OCI-LY3 (cell line): ENCODE measurements at regions not wholly inside any gene's neighbourhood (a gene's known extent, or its start where the extent isn't known, plus 50 kb on each side); places are given as distances from the start of the nearest gene placed in this dataset.

Experiments used
- H2AFZ ChIP-seq: fragments of 200-600, 300-600 bp; shearing (Covaris generic); 2 replicates; pipeline ENCODE4 v1.6.0; 2014; ENCODE audit warnings: antibody characterized with exemption, low read depth, low read length
- H3K27ac ChIP-seq: fragments of 200-600, 300-600 bp; sonication (generic); 2 replicates; pipeline ENCODE4 v1.5.1; 2014; ENCODE audit warnings: mild to moderate bottlenecking, low read length, moderate library complexity, mixed read lengths
- H3K27me3 ChIP-seq: fragments of 200-600, 300-600 bp; sonication (generic); 2 replicates; pipeline ENCODE4 v1.6.1; 2014; ENCODE audit warnings: low read depth, low read length, mixed read lengths
- H3K36me3 ChIP-seq: fragments of 200-600, 300-600 bp; sonication (generic); replicated peaks from 2 replicates; pipeline ENCODE3; 2014; ENCODE audit warnings: low read depth, low read length, mixed read lengths
- H3K4me1 ChIP-seq: fragments of 300-600, 200-600 bp; sonication (generic); 2 replicates; pipeline ENCODE4 v1.6.1; 2014; ENCODE audit warnings: low read length, mixed read lengths
- H3K4me2 ChIP-seq: fragments of 200-600, 300-600 bp; sonication (generic); 2 replicates; pipeline ENCODE4 v1.6.1; 2014; ENCODE audit warnings: low read length, mixed read lengths
- H3K4me3 ChIP-seq: fragments of 300-600, 200-600 bp; sonication (generic); 2 replicates; pipeline ENCODE4 v1.5.1; 2014; ENCODE audit warnings: antibody characterized with exemption, mild to moderate bottlenecking, low read length, moderate library complexity
- H3K79me2 ChIP-seq: fragments of 300-600, 200-600 bp; shearing (Covaris generic); 2 replicates; pipeline ENCODE4 v1.6.1; 2014; ENCODE audit warnings: mild to moderate bottlenecking, low read length, mixed read lengths
- H3K9ac ChIP-seq: fragments of 300-600, 200-600 bp; shearing (Covaris generic); 2 replicates; pipeline ENCODE4 v1.6.0; 2014; ENCODE audit warnings: mild to moderate bottlenecking, low read length, moderate library complexity
- H3K9me3 ChIP-seq: fragments of 200-600, 300-600 bp; shearing (Covaris generic); 2 replicates; pipeline ENCODE4 v1.6.1; 2014; ENCODE audit warnings: low read length, mixed read lengths; ENCODE audit not compliant: insufficient read depth
- H4K20me1 ChIP-seq: fragments of 200-600, 300-600 bp; sonication (generic); 2 replicates; pipeline ENCODE4 v1.6.1; 2016; ENCODE audit warnings: low read length, mixed read lengths; ENCODE audit not compliant: insufficient read depth
- CTCF ChIP-seq: fragments of 200-600, 300-600 bp; sonication (generic); IDR thresholded peaks from 2 replicates; pipeline ENCODE4 v1.5.1; 2014; ENCODE audit warnings: antibody characterized with exemption, low read length, low read depth
- EZH2phosphoT487 ChIP-seq: fragments of 200-600 bp; shearing (Covaris generic); IDR thresholded peaks from 2 replicates; pipeline ENCODE4 v1.6.1; 2018; ENCODE audit warnings: antibody characterized with exemption, mixed run types, low read depth

DNA sequence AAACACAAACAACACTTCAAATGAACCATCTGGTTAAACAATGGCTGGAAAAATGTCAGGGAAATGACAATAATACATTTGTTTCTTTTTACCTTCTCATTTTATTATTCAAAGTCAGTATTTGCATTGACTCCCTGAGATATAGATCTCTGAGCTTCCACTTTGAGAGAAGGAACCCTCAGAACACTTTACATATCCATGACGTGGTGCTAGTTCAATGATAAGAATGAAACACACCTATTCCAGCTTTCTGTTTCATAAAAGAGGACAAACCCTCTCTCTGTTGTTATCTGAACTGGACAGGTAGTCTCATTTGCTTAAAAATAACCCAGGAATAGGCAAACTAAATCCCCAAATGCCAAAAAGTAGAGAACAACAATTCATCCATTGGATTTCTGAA lies 65.3 kb upstream of the CCSER1 start:
- Histone ChIP-seq H4K20me1 (no peaks in the 10 kb centered on the region), H3K36me3 (no peaks in the 10 kb centered on the region), H3K79me2 (no peaks in the 10 kb centered on the region), H3K27ac (no peak overlapping the region), H3K4me2 (no peak overlapping the region), H3K4me1 (no peaks in the 10 kb centered on the region), H3K27me3 (no peaks in the 10 kb centered on the region), H3K4me3 (no peak overlapping the region), H3K9me3 (no peaks in the 10 kb centered on the region), H2AFZ (no peak overlapping the region), H3K9ac (no peak overlapping the region)
- TF ChIP-seq CTCF, result no peak
- TF ChIP-seq EZH2phosphoT487, result no peak

DNA sequence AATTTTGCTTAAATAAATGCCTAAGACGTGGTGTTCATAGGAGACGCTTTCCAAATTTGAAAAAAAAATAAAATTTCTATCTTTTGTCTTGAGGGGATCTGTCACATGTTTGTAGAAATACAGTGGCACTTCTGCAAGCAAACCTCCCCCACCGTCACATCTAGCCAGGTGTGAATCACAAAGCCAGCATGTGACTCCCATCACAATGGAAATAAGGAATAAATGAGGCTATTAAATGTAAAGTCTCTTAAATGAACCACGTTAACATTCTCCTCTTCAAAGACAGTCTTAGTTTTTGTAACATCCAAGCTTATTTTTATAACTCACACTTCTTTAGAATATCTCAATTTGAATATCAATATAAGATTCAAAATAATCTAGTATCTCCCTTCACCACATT lies 63.0 kb upstream of the CCSER1 start:
- H4K20me1 ChIP-seq, result no peaks in the 10 kb centered on the region
- H3K4me2 ChIP-seq, result no peak overlapping the region
- H3K79me2 ChIP-seq, result no peaks in the 10 kb centered on the region
- no peaks in the 10 kb centered on the region for H3K36me3 ChIP-seq
- no peaks in the 10 kb centered on the region for H3K4me1 ChIP-seq
- H3K9ac ChIP-seq, result no peak overlapping the region
- no peak overlapping the region for H2AFZ ChIP-seq
- TF ChIP-seq EZH2phosphoT487 (no peak), CTCF (no peak)
- no peak overlapping the region for H3K4me3 ChIP-seq
- no peak overlapping the region for H3K27ac ChIP-seq
- no peaks in the 10 kb centered on the region for H3K27me3 ChIP-seq
- H3K9me3 ChIP-seq, result no peaks in the 10 kb centered on the region

- Histone ChIP-seq H2AFZ (no peak overlapping the region), H3K9ac (no peak overlapping the region), H3K4me1 (peaks cover 34% of the 10 kb centered on the region), H3K27ac (no peak overlapping the region), H3K27me3 (no peaks in the 10 kb centered on the region), H4K20me1 (no peaks in the 10 kb centered on the region), H3K79me2 (no peaks in the 10 kb centered on the region), H3K4me3 (no peak overlapping the region), H3K4me2 (no peak overlapping the region), H3K36me3 (no peaks in the 10 kb centered on the region), H3K9me3 (no peaks in the 10 kb centered on the region)
- TF ChIP-seq CTCF, result no peak
- no peak for TF ChIP-seq EZH2phosphoT487
Measured at GRCh38 chr4:90069151-90069550, 58.0 kb upstream of the CCSER1 start.

DNA sequence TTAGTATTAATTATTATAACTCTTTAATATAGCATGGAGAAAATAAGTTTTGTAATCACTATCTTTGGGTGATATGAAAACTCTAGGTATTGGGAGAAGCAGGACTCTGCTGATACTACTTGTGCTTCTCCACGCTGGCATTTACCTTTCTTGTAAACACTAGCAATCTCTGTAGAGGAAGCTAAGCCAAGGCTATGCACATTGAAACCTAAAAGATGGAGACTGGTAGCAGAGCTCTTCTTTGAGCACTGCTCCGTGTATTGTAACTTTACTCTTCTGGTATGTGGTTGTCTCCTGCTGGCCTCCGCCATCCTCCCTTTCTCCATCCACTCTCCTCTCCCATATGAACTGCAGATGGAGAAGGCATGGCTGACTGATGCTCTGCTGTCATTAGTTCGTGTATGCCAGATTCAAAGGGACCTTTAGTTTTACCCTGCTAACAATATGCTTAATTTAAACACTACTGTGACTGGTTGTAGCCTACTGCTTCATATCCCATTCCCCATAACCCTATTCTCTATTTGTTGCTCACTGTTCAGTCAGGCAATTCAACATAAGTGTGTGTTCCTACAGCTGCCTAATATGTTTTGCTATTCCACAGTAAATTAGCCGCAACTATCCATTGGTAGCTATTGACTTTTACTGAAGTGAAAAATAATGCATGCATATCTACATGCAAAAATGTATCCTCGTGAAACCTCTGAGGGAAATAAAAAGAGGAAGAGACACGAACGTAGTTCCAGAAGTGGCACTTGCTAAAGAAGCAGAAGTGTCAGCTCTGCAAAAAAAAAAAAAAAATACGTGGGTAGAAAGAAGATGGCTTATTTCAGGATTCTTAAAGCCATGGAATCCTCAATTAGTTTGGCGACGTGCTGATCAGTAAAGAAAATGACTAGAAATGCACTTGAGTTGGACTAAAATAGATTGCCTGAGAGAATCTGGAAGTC lies 55.6 kb upstream of the CCSER1 start:
- Histone ChIP-seq H3K27ac (peak overlapping the region; percentile 90), H3K4me1 (peaks cover 47% of the 10 kb centered on the region), H3K27me3 (no peaks in the 10 kb centered on the region), H2AFZ (peak overlapping the region; percentile 37), H3K9me3 (no peaks in the 10 kb centered on the region), H4K20me1 (no peaks in the 10 kb centered on the region), H3K4me2 (peak overlapping the region; percentile 80), H3K79me2 (no peaks in the 10 kb centered on the region), H3K4me3 (peak overlapping the region; percentile 72), H3K9ac (peak overlapping the region; percentile 67), H3K36me3 (no peaks in the 10 kb centered on the region)
- TF ChIP-seq CTCF (no peak), EZH2phosphoT487 (no peak)
